ENCODE measurements at regions not wholly inside any gene's neighbourhood (a gene's known extent, or its start where the extent isn't known, plus 50 kb on each side); places are given as distances from the start of the nearest gene placed in this dataset.

GRCh38 chr13:99436686-99437416 lies 64.4 kb upstream of the TM9SF2 start:
- DNase-seq: peak; percentile 82

GRCh38 chr13:99439048-99439447 lies 62.2 kb upstream of the TM9SF2 start:
- DNase-seq: no peak

- DNase-seq: no peak
Observed at GRCh38 chr13:99439850-99440604, 61.2 kb upstream of the TM9SF2 start.

GRCh38 chr13:99442273-99442895 lies 58.9 kb upstream of the TM9SF2 start:
- peak; percentile 73 for DNase-seq

GRCh38 chr13:99446242-99446641 lies 55.0 kb upstream of the TM9SF2 start:
- DNase-seq: no peak

GRCh38 chr13:99448546-99448945 lies 52.7 kb upstream of the TM9SF2 start:
- no peak for DNase-seq

DNA sequence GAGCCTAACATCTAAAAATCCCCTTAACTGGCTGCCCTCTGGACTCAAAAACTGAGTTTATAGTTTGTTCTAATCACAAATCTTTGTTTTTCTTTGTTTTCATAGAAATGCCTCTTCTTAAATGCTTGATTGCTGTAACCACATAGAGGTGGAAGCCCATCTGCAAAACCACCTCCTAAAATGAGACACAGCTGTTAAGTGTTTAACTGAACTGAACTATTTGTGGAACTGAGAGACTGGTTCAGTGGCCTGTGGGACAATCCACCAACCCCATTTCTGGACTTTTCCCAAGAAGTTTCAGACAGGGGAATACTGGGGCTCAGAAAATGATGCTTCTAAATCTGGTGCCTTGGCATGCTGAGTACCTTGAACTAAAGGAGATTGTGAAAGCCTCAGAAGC lies 50.9 kb upstream of the TM9SF2 start:
- DNase-seq: no peak
